SK-N-MC (cell line): ENCODE measurements at regions not wholly inside any gene's neighbourhood (a gene's known extent, or its start where the extent isn't known, plus 50 kb on each side); places are given as distances from the start of the nearest gene placed in this dataset.

Experiments
- DNase-seq: peaks from one replicate; pipeline ENCODE4 v3.0.0-alpha.2; 2011; ENCODE audit warnings: low read depth, low spot score
- H3K27ac ChIP-seq: fragments of 200-600 bp; sonication (generic); 2 replicates; pipeline ENCODE4 v1.5.1; 2016; ENCODE audit warnings: mixed run types
- H3K36me3 ChIP-seq: fragments of 200-600 bp; sonication (generic); 2 replicates; pipeline ENCODE4 v1.6.1; 2017; ENCODE audit warnings: antibody characterized with exemption, low read length, mixed read lengths; ENCODE audit not compliant: insufficient read depth
- H3K4me3 ChIP-seq: fragments of 200-600 bp; sonication (generic); 2 replicates; pipeline ENCODE4 v1.5.1; 2016
- H3K9ac ChIP-seq: fragments of 200-600 bp; sonication (generic); 2 replicates; pipeline ENCODE4 v1.8.0; 2017; ENCODE audit warnings: mixed run types, mixed read lengths; ENCODE audit not compliant: insufficient read length
- H3K9me3 ChIP-seq: fragments of 200-600 bp; sonication (generic); 2 replicates; pipeline ENCODE4 v1.6.1; 2017; ENCODE audit warnings: low read depth, mild to moderate bottlenecking, antibody characterized with exemption, low read length, moderate library complexity, mixed read lengths
- EZH2 ChIP-seq: fragments of 200-600 bp; sonication (generic); IDR thresholded peaks from one replicate; pipeline ENCODE4 v1.6.1; 2017; ENCODE audit warnings: antibody characterized with exemption
- FOXP2 ChIP-seq: optimal IDR thresholded peaks from 2 replicates; pipeline ENCODE3; 2011; ENCODE audit warnings: mild to moderate bottlenecking, moderate library complexity; ENCODE audit not compliant: insufficient read depth; ENCODE audit errors: extremely low read length, control extremely low read depth
- POLR2AphosphoS5 ChIP-seq: IDR thresholded peaks from 2 replicates; pipeline ENCODE4 v1.6.1; 2012; ENCODE audit warnings: mild to moderate bottlenecking, low read depth, low read length, borderline replicate concordance

- no peaks in the 10 kb centered on the region for H3K9me3 ChIP-seq
- H3K9ac ChIP-seq, result no peak overlapping the region
- no peak overlapping the region for H3K4me3 ChIP-seq
- no peak for TF ChIP-seq EZH2
- TF ChIP-seq POLR2AphosphoS5, result no peak
- no peak for TF ChIP-seq FOXP2
- no peaks in the 10 kb centered on the region for H3K36me3 ChIP-seq
- H3K27ac ChIP-seq, result no peak overlapping the region
- DNase-seq, result no peak
Observed at GRCh38 chr2:136305517-136306192, 187.7 kb upstream of the CXCR4 start.

- no peak overlapping the region for H3K27ac ChIP-seq
- H3K36me3 ChIP-seq, result no peaks in the 10 kb centered on the region
- H3K9me3 ChIP-seq, result no peaks in the 10 kb centered on the region
- H3K4me3 ChIP-seq, result no peak overlapping the region
- no peak overlapping the region for H3K9ac ChIP-seq
- no peak for TF ChIP-seq EZH2
- TF ChIP-seq POLR2AphosphoS5, result no peak
- no peak for TF ChIP-seq FOXP2
- no peak for DNase-seq
Observed at GRCh38 chr2:136301006-136301405, 183.1 kb upstream of the CXCR4 start.

GRCh38 chr2:136298631-136299030, 180.7 kb upstream of the CXCR4 start:
- Histone ChIP-seq H3K9ac (no peak overlapping the region), H3K4me3 (no peak overlapping the region), H3K9me3 (no peaks in the 10 kb centered on the region), H3K36me3 (no peaks in the 10 kb centered on the region), H3K27ac (no peak overlapping the region)
- no peak for DNase-seq
- no peak for TF ChIP-seq POLR2AphosphoS5
- no peak for TF ChIP-seq EZH2
- no peak for TF ChIP-seq FOXP2

GRCh38 chr2:136297994-136298393, 180.0 kb upstream of the CXCR4 start:
- H3K36me3 ChIP-seq, result no peaks in the 10 kb centered on the region
- H3K4me3 ChIP-seq, result no peak overlapping the region
- no peak for DNase-seq
- H3K9ac ChIP-seq, result no peak overlapping the region
- TF ChIP-seq FOXP2, result no peak
- TF ChIP-seq POLR2AphosphoS5, result no peak
- no peak for TF ChIP-seq EZH2
- no peaks in the 10 kb centered on the region for H3K9me3 ChIP-seq
- H3K27ac ChIP-seq, result no peak overlapping the region

- no peaks in the 10 kb centered on the region for H3K9me3 ChIP-seq
- no peak for DNase-seq
- H3K27ac ChIP-seq, result no peak overlapping the region
- H3K4me3 ChIP-seq, result no peak overlapping the region
- H3K9ac ChIP-seq, result no peak overlapping the region
- TF ChIP-seq EZH2 (no peak), FOXP2 (no peak), POLR2AphosphoS5 (no peak)
- H3K36me3 ChIP-seq, result no peaks in the 10 kb centered on the region
Observed at GRCh38 chr2:136297312-136297711, 179.4 kb upstream of the CXCR4 start.

- no peak overlapping the region for H3K27ac ChIP-seq
- H3K9ac ChIP-seq, result no peak overlapping the region
- no peaks in the 10 kb centered on the region for H3K9me3 ChIP-seq
- H3K36me3 ChIP-seq, result no peaks in the 10 kb centered on the region
- H3K4me3 ChIP-seq, result no peak overlapping the region
- no peak for TF ChIP-seq POLR2AphosphoS5
- no peak for TF ChIP-seq FOXP2
- no peak for TF ChIP-seq EZH2
- DNase-seq, result no peak
Observed at GRCh38 chr2:136295168-136295567, 177.2 kb upstream of the CXCR4 start.

- Histone ChIP-seq H3K9ac (no peak overlapping the region), H3K36me3 (no peaks in the 10 kb centered on the region), H3K4me3 (no peak overlapping the region), H3K27ac (no peak overlapping the region), H3K9me3 (no peaks in the 10 kb centered on the region)
- TF ChIP-seq FOXP2 (no peak), EZH2 (no peak), POLR2AphosphoS5 (no peak)
- no peak for DNase-seq
Observed at GRCh38 chr2:136291871-136292270, 173.9 kb upstream of the CXCR4 start.

- no peaks in the 10 kb centered on the region for H3K36me3 ChIP-seq
- no peaks in the 10 kb centered on the region for H3K9me3 ChIP-seq
- H3K4me3 ChIP-seq, result no peak overlapping the region
- no peak for DNase-seq
- TF ChIP-seq POLR2AphosphoS5, result no peak
- no peak for TF ChIP-seq EZH2
- no peak for TF ChIP-seq FOXP2
- H3K27ac ChIP-seq, result no peak overlapping the region
- H3K9ac ChIP-seq, result no peak overlapping the region
Observed at GRCh38 chr2:136290326-136290725, 172.4 kb upstream of the CXCR4 start.

GRCh38 chr2:136288249-136288648, 170.3 kb upstream of the CXCR4 start:
- H3K36me3 ChIP-seq, result no peaks in the 10 kb centered on the region
- H3K27ac ChIP-seq, result no peak overlapping the region
- no peak overlapping the region for H3K4me3 ChIP-seq

More at GRCh38 chr2:136288249-136288648, 170.3 kb upstream of the CXCR4 start:
- H3K9me3 ChIP-seq, result no peaks in the 10 kb centered on the region
- no peak for TF ChIP-seq FOXP2
- no peak for TF ChIP-seq POLR2AphosphoS5
- no peak for TF ChIP-seq EZH2
- DNase-seq, result no peak
- no peak overlapping the region for H3K9ac ChIP-seq
